SH-SY5Y (cell line): ENCODE measurements at regions not wholly inside any gene's neighbourhood (a gene's known extent, or its start where the extent isn't known, plus 50 kb on each side); places are given as distances from the start of the nearest gene placed in this dataset.

ENCODE experiments used
- GATA2 ChIP-seq: IDR thresholded peaks from 2 replicates; pipeline ENCODE4 v1.6.1; 2011; ENCODE audit warnings: mild to moderate bottlenecking, low read depth, low read length
- GATA3 ChIP-seq: IDR thresholded peaks from 2 replicates; pipeline ENCODE4 v1.6.1; 2011; ENCODE audit warnings: low read depth, mild to moderate bottlenecking, low read length, moderate library complexity

DNA sequence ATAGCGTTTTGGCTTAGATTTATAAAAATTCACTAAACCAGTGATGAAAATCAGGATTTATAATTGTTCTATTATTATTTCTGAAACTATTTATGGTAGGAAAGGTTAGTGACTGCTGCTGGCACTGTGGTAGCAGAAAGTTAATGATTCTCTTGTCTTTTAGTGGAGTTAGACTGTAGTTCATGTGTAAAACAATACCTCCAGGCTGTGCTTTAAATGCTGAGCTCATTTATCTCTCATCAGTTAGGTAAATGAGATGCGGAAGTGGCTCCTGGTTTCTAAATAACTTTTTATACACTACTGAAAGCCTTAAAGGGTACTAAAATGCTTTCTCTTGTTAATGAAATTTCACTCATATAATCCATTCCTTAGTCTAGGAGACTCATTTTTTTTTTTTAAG, 326.8 kb upstream of the POT1 start:
- no peak for TF ChIP-seq GATA2
- no peak for TF ChIP-seq GATA3
